Fibroblast of pulmonary artery (primary cell): ENCODE measurements at regions not wholly inside any gene's neighbourhood (a gene's known extent, or its start where the extent isn't known, plus 50 kb on each side); places are given as distances from the start of the nearest gene placed in this dataset.

Experiments
- DNase-seq: peaks from one replicate; pipeline ENCODE4 v3.0.0-alpha.2; 2010; ENCODE audit warnings: low read depth
- H3K4me3 ChIP-seq: replicated peaks from 2 replicates; pipeline ENCODE4 v1.5.1; 2011; ENCODE audit warnings: low read depth, mild to moderate bottlenecking, control low read depth, low read length, moderate library complexity
- CTCF ChIP-seq: IDR thresholded peaks from 2 replicates; pipeline ENCODE4 v1.5.1; 2011; ENCODE audit warnings: mild to moderate bottlenecking, control low read depth, low read length, inconsistent platforms; ENCODE audit errors: missing control alignments

- TF ChIP-seq CTCF, result no peak
- no peak for DNase-seq
- H3K4me3 ChIP-seq, result no peak overlapping the region
These were observed 165.3 kb downstream of the ZNF608 start for GRCh38 chr5:124580925-124581737.

- no peak for DNase-seq
- TF ChIP-seq CTCF, result no peak
- H3K4me3 ChIP-seq, result no peak overlapping the region
These were observed 165.9 kb downstream of the ZNF608 start for GRCh38 chr5:124580512-124580911.

GRCh38 chr5:124576848-124577409 is 169.5 kb downstream of the ZNF608 start:
- DNase-seq, result no peak
- TF ChIP-seq CTCF, result no peak
- no peak overlapping the region for H3K4me3 ChIP-seq

GRCh38 chr5:124575725-124576124 is 170.7 kb downstream of the ZNF608 start:
- no peak overlapping the region for H3K4me3 ChIP-seq
- DNase-seq, result no peak

GRCh38 chr5:124574521-124575436 is 171.7 kb downstream of the ZNF608 start:
- no peak overlapping the region for H3K4me3 ChIP-seq
- no peak for DNase-seq
- no peak for TF ChIP-seq CTCF

More at GRCh38 chr5:124575725-124576124, 170.7 kb downstream of the ZNF608 start:
- TF ChIP-seq CTCF, result no peak

- no peak for DNase-seq
- H3K4me3 ChIP-seq, result no peak overlapping the region
- no peak for TF ChIP-seq CTCF
These were observed 173.5 kb downstream of the ZNF608 start for GRCh38 chr5:124572971-124573370.
